HFF-Myc (cell line): ENCODE measurements at regions not wholly inside any gene's neighbourhood (a gene's known extent, or its start where the extent isn't known, plus 50 kb on each side); places are given as distances from the start of the nearest gene placed in this dataset.

Source experiments
- DNase-seq: peaks from one replicate; pipeline ENCODE4 v3.0.0-alpha.2; 2011; ENCODE audit warnings: low read depth; ENCODE audit errors: extremely low read depth
- H3K4me3 ChIP-seq: replicated peaks from 2 replicates; pipeline ENCODE4 v1.5.1; 2011; ENCODE audit warnings: low read depth, mild to moderate bottlenecking, control low read depth, low read length
- CTCF ChIP-seq: IDR thresholded peaks from 2 replicates; pipeline ENCODE4 v1.5.1; 2012; ENCODE audit warnings: mild to moderate bottlenecking, low read depth, low read length, control low read depth; ENCODE audit errors: missing control alignments

DNA sequence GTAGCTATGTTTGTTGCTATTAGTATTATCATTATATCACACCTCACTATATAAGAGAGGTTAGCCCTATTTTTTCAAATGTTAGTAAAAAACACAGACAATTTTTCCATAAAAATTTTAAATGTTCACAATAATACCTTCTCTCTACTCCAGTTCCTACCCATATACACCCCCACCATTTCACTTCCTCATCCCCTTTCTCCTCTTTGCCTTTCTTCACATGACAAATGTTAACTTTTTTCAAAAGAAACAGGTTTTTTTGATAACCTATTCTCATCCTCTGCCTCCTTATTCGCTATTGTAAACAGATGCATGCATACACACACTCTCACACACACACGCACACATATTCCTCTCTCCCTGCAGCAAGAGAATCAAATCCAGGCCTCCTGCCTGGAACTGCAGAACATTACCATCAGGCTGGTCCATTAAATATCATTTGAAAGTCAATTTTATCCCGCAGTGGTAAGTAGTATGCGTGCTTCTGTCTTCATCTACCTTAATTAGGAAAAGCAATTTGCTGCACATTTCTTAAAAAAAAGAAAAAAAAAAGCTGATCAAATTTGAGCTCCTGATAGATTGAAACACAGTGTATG lies 55.5 kb downstream of the MID1IP1 start:
- TF ChIP-seq CTCF: no peak
- H3K4me3 ChIP-seq: no peak overlapping the region
- DNase-seq: no peak

GRCh38 chrX:38857736-38858523 lies 56.7 kb downstream of the MID1IP1 start:
- H3K4me3 ChIP-seq: no peak overlapping the region
- no peak for TF ChIP-seq CTCF
- DNase-seq: no peak

DNA sequence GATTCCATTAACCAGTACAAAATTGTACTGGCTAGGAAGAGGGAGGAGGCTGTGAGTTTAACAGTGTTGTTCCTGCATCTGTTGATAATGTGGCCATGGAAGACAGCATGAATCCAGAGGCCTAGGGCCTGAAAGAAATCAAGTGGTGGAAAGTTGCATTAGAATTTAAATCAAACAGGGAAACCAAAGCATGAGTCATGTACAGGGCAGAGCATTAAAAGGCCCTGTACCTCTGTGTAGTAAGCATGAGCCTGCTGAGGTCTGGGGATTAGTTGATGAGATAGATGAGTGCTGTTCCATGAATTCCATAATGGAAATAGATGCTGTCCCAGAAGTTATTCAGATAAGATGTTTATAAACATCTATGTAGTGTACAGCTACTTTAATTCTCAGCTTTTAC lies 58.3 kb downstream of the MID1IP1 start:
- no peak for TF ChIP-seq CTCF
- H3K4me3 ChIP-seq: no peak overlapping the region
- DNase-seq: no peak

DNA sequence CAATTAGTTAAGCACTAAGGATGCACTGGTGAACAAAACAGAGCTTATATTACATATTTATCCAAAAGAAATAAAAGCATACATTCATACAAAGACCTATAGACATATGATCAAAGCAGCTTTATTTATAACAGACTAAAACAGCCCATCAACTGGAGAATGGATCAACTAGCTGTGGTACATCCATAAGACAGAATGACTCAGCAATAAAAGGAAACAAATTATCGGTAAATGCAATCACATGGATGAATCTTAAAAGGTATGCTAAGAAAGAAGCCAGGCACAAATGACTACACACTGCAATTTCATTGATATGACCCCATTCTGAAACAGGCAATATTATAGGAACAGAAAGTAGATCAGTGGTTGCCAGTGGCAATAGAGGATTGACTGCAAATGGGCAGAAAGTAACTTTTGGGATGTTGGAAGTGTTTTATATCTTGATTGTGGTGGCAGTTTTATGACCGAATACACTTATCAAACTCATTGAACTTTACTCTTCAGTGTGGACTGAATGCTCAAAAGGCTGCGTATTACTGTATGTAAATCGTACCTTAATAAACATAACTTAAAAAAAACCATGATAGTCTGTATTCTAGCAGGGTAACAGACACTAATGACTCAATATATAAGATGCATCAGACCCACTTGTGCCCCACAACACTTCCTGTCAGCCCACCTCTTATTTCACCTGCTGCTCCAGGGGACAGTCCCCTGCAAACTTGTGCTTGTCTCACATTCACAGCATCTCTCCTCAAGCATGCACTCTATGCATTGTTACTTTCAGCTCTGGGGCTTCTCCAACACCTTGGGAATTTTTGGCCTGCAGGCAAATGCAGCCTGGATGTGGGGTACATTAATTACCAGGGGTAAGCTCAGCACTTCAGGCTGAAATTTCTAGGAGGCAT lies 59.1 kb downstream of the MID1IP1 start:
- TF ChIP-seq CTCF: no peak
- no peak for DNase-seq
- H3K4me3 ChIP-seq: no peak overlapping the region

- no peak for TF ChIP-seq CTCF
- H3K4me3 ChIP-seq: no peak overlapping the region
These were observed 60.2 kb downstream of the MID1IP1 start for GRCh38 chrX:38861489-38861888.

GRCh38 chrX:38862100-38862499 lies 60.8 kb downstream of the MID1IP1 start:
- H3K4me3 ChIP-seq: no peak overlapping the region
- DNase-seq: no peak
- TF ChIP-seq CTCF: no peak

More at GRCh38 chrX:38861489-38861888, 60.2 kb downstream of the MID1IP1 start:
- no peak for DNase-seq
